ENCODE measurements at regions not wholly inside any gene's neighbourhood (a gene's known extent, or its start where the extent isn't known, plus 50 kb on each side); places are given as distances from the start of the nearest gene placed in this dataset.

DNA sequence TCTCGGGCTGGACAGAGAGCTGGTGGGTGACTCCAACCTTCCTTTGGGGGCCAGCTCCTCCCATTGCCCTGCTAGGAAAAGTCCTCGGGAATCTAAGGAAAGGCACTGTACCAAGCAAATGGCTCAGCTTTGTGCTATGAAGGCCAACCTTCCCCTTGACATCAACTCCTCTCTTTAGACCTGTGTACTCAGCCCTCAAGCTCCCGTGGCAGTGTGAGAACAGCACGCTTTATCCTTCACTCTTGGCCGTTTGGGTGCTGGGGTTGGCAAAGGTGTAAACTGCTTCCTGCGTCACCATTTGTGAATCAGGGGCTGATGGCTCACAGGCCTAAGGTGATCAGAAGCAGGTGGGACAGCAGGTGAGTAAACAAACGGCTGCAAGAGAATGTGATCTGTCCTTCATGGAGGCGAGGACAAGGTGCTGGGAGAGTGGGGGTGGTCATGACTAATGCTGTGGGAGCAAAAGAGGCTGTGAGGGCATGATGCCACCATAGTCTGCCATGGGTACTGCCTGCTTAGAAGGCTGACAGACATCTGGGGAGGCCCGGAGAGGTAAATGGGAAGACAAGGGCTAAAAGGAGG, 165.2 kb upstream of the TPM1 start:
- Histone ChIP-seq H3K9ac (ENCODE audit: low read depth in 1 of 2, low read length in 2 of 2) (no peak overlapping the region), H3K4me1 (ENCODE audit: control insufficient read depth in 4 of 4, insufficient read depth in 4 of 4, low read length in 3 of 4) (peaks cover 0 to 21% (median 6%) of the 10 kb centered on the region in 4 donors), H3K27me3 (ENCODE audit: control insufficient read depth in 4 of 4, insufficient read depth in 4 of 4, low read length in 3 of 4) (no peaks in the 10 kb centered on the region), H3K4me3 (ENCODE audit: low read depth in 1 of 3, low read length in 3 of 3) (no peak overlapping the region), H3K9me3 (ENCODE audit: control insufficient read depth in 4 of 4, low read length in 3 of 4) (no peaks in the 10 kb centered on the region), H3K36me3 (ENCODE audit: control insufficient read depth in 4 of 4, insufficient read depth in 3 of 4, low read depth in 1 of 4, low read length in 3 of 4) (no peaks in the 10 kb centered on the region), H3K27ac (ENCODE audit: low read depth in 1 of 2, low read length in 2 of 2) (no peak overlapping the region)
- 95% methylated on average over 9 of the region's 9 CpGs for whole genome bisulfite sequencing
- TF ChIP-seq, protein P1, sequence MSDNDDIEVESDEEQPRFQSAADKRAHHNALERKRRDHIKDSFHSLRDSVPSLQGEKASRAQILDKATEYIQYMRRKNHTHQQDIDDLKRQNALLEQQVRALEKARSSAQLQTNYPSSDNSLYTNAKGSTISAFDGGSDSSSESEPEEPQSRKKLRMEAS (IDR thresholded peaks at IDR 0.05) = no peak
- no peak for TF ChIP-seq YY1 (IDR thresholded peaks at IDR 0.05)
- TF ChIP-seq, protein P2, sequence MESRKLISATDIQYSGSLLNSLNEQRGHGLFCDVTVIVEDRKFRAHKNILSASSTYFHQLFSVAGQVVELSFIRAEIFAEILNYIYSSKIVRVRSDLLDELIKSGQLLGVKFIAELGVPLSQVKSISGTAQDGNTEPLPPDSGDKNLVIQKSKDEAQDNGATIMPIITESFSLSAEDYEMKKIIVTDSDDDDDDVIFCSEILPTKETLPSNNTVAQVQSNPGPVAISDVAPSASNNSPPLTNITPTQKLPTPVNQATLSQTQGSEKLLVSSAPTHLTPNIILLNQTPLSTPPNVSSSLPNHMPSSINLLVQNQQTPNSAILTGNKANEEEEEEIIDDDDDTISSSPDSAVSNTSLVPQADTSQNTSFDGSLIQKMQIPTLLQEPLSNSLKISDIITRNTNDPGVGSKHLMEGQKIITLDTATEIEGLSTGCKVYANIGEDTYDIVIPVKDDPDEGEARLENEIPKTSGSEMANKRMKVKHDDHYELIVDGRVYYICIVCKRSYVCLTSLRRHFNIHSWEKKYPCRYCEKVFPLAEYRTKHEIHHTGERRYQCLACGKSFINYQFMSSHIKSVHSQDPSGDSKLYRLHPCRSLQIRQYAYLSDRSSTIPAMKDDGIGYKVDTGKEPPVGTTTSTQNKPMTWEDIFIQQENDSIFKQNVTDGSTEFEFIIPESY (IDR thresholded peaks at IDR 0.05) = no peak
- TF ChIP-seq FOXA2 (IDR thresholded peaks at IDR 0.05) = no peak
- TF ChIP-seq JUND (IDR thresholded peaks at IDR 0.05) = no peak
- no peak for TF ChIP-seq TAF1 (conservative IDR thresholded peaks at IDR 0.05)
- TF ChIP-seq RAD21 (IDR thresholded peaks at IDR 0.05) = no peak
- no peak for TF ChIP-seq HNF4G (IDR thresholded peaks at IDR 0.05)
- TF ChIP-seq NR2F2 (IDR thresholded peaks at IDR 0.05) = no peak
- TF ChIP-seq, protein P3, sequence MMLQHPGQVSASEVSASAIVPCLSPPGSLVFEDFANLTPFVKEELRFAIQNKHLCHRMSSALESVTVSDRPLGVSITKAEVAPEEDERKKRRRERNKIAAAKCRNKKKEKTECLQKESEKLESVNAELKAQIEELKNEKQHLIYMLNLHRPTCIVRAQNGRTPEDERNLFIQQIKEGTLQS (IDR thresholded peaks at IDR 0.05) = no peak
- TF ChIP-seq EGR1 (IDR thresholded peaks at IDR 0.05; ENCODE audit: low read depth in 2 of 2) = no peak
- TF ChIP-seq RXRA (IDR thresholded peaks at IDR 0.05) = no peak
- no peak for TF ChIP-seq SP1 (IDR thresholded peaks at IDR 0.05)
- TF ChIP-seq, protein P4, sequence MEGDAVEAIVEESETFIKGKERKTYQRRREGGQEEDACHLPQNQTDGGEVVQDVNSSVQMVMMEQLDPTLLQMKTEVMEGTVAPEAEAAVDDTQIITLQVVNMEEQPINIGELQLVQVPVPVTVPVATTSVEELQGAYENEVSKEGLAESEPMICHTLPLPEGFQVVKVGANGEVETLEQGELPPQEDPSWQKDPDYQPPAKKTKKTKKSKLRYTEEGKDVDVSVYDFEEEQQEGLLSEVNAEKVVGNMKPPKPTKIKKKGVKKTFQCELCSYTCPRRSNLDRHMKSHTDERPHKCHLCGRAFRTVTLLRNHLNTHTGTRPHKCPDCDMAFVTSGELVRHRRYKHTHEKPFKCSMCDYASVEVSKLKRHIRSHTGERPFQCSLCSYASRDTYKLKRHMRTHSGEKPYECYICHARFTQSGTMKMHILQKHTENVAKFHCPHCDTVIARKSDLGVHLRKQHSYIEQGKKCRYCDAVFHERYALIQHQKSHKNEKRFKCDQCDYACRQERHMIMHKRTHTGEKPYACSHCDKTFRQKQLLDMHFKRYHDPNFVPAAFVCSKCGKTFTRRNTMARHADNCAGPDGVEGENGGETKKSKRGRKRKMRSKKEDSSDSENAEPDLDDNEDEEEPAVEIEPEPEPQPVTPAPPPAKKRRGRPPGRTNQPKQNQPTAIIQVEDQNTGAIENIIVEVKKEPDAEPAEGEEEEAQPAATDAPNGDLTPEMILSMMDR (IDR thresholded peaks at IDR 0.05; ENCODE audit: low read depth, low read length, missing input control) = no peak
- TF ChIP-seq HNF4A (conservative IDR thresholded peaks at IDR 0.05) = no peak
- TF ChIP-seq FOXA1 (IDR thresholded peaks at IDR 0.05) = no peak
- no peak for TF ChIP-seq REST (IDR thresholded peaks at IDR 0.05)
- TF ChIP-seq GABPA (IDR thresholded peaks at IDR 0.05 in 1 of 2, conservative IDR thresholded peaks at IDR 0.05 in 1 of 2) = no peak
- DNase-seq (ENCODE audit: low spot score) = no peak

Measured in liver (tissue), 8 donors.